Gastroesophageal sphincter (tissue), 3 donors: ENCODE measurements at regions not wholly inside any gene's neighbourhood (a gene's known extent, or its start where the extent isn't known, plus 50 kb on each side); places are given as distances from the start of the nearest gene placed in this dataset.

Experiments
- CTCF ChIP-seq, 4 experiments: fragments of 200-600 bp in 2 of 4; fragments of 450-650 bp in 2 of 4; sonication (generic) in 1 of 4; IDR thresholded peaks; one replicate each; pipeline ENCODE4 v1.5.1; 2017 to 2019; ENCODE audit warnings: antibody characterized with exemption in 4 of 4, mild to moderate bottlenecking in 2 of 4, moderate library complexity in 2 of 4
- EP300 ChIP-seq: sonication (generic); formaldehyde crosslinking; IDR thresholded peaks from one replicate; pipeline ENCODE4 v1.6.1; 2017; ENCODE audit warnings: antibody characterized with exemption, mild to moderate bottlenecking

- TF ChIP-seq CTCF (IDR thresholded peaks at IDR 0.05) = no peak
- TF ChIP-seq EP300 = no peak
Measured at GRCh38 chr3:66720508-66720907, 219.7 kb upstream of the LRIG1 start.
